ENCODE measurements at regions not wholly inside any gene's neighbourhood (a gene's known extent, or its start where the extent isn't known, plus 50 kb on each side); places are given as distances from the start of the nearest gene placed in this dataset.

GRCh38 chr4:34850968-34851367 lies 1393.3 kb downstream of the ARAP2 start:
- Histone ChIP-seq H3K9me3 (ENCODE audit: control insufficient read depth, insufficient read depth, low read length) (no peaks in the 10 kb centered on the region), H3K4me1 (ENCODE audit: control insufficient read depth, insufficient read depth, low read length) (no peaks in the 10 kb centered on the region), H3K4me3 (ENCODE audit: low read length) (no peak overlapping the region), H3K36me3 (ENCODE audit: control insufficient read depth, insufficient read depth, low read length) (no peaks in the 10 kb centered on the region), H3K27ac (ENCODE audit: low read length) (no peak overlapping the region), H3K27me3 (ENCODE audit: control insufficient read depth, insufficient read depth, low read length) (no peaks in the 10 kb centered on the region)
- Mint-ChIP-seq H3K4me3 (no peak overlapping the region), H3K27ac (no peak overlapping the region), H3K9me3 (peaks cover 3 to 6% of the 10 kb centered on the region in 2 donors), H3K4me1 (no peaks in the 10 kb centered on the region), H3K36me3 (no peaks in the 10 kb centered on the region), H3K27me3 (ENCODE audit: low read depth in 2 of 2) (no peaks in the 10 kb centered on the region)
- ATAC-seq (no peak), DNase-seq (no peak)
- intact Hi-C loops (cut with micrococcal nuclease): no loop called here
- WGBS (ENCODE audit: insufficient coverage): 98% methylated on average over 3 of the region's 4 CpGs
- no peak for TF ChIP-seq CTCF (IDR thresholded peaks at IDR 0.05)

GRCh38 chr4:34851411-34851810 lies 1392.9 kb downstream of the ARAP2 start:
- no peak for TF ChIP-seq CTCF (IDR thresholded peaks at IDR 0.05)
- no peak overlapping the region for H3K4me3 ChIP-seq (ENCODE audit: low read length)
- no peak overlapping the region for H3K4me3 Mint-ChIP-seq
- WGBS (ENCODE audit: insufficient coverage): 100% methylated on average over 2 of the region's 2 CpGs
- H3K4me1 Mint-ChIP-seq: no peaks in the 10 kb centered on the region
- H3K4me1 ChIP-seq (ENCODE audit: control insufficient read depth, insufficient read depth, low read length): no peaks in the 10 kb centered on the region
- ATAC-seq (no peak), DNase-seq (no peak)
- H3K36me3 Mint-ChIP-seq: no peaks in the 10 kb centered on the region
- no peaks in the 10 kb centered on the region for H3K27me3 ChIP-seq (ENCODE audit: control insufficient read depth, insufficient read depth, low read length)
- no peaks in the 10 kb centered on the region for H3K36me3 ChIP-seq (ENCODE audit: control insufficient read depth, insufficient read depth, low read length)
- H3K9me3 Mint-ChIP-seq: peaks cover 4 to 7% of the 10 kb centered on the region in 2 donors
- H3K27me3 Mint-ChIP-seq (ENCODE audit: low read depth in 2 of 2): no peaks in the 10 kb centered on the region
- no peaks in the 10 kb centered on the region for H3K9me3 ChIP-seq (ENCODE audit: control insufficient read depth, insufficient read depth, low read length)
- no peak overlapping the region for H3K27ac ChIP-seq (ENCODE audit: low read length)
- H3K27ac Mint-ChIP-seq: no peak overlapping the region
- intact Hi-C loops (cut with micrococcal nuclease): no loop called here

- Mint-ChIP-seq H3K9me3 (peaks cover 10 to 14% of the 10 kb centered on the region in 2 donors), H3K27ac (no peak overlapping the region), H3K27me3 (ENCODE audit: low read depth in 2 of 2) (no peaks in the 10 kb centered on the region), H3K4me1 (no peaks in the 10 kb centered on the region), H3K4me3 (no peak overlapping the region), H3K36me3 (no peaks in the 10 kb centered on the region)
- no peak overlapping the region for H3K27ac ChIP-seq (ENCODE audit: low read length)
- H3K36me3 ChIP-seq (ENCODE audit: control insufficient read depth, insufficient read depth, low read length): no peaks in the 10 kb centered on the region
- 59% methylated on average over 1 of the region's 1 CpG for WGBS (ENCODE audit: insufficient coverage)
- no peak for TF ChIP-seq CTCF (IDR thresholded peaks at IDR 0.05)
- H3K9me3 ChIP-seq (ENCODE audit: control insufficient read depth, insufficient read depth, low read length): no peaks in the 10 kb centered on the region
- ATAC-seq (no peak), DNase-seq (no peak)
- intact Hi-C loops (cut with micrococcal nuclease): no loop called here
- H3K27me3 ChIP-seq (ENCODE audit: control insufficient read depth, insufficient read depth, low read length): no peaks in the 10 kb centered on the region
- H3K4me1 ChIP-seq (ENCODE audit: control insufficient read depth, insufficient read depth, low read length): no peaks in the 10 kb centered on the region
- H3K4me3 ChIP-seq (ENCODE audit: low read length): no peak overlapping the region
These were observed 1389.9 kb downstream of the ARAP2 start for GRCh38 chr4:34854451-34854850.

GRCh38 chr4:34861666-34862065 lies 1382.6 kb downstream of the ARAP2 start:
- H3K27ac ChIP-seq (ENCODE audit: low read length): no peak overlapping the region
- no peaks in the 10 kb centered on the region for H3K27me3 Mint-ChIP-seq (ENCODE audit: low read depth in 2 of 2)
- WGBS (ENCODE audit: insufficient coverage): 48% methylated on average over 2 of the region's 4 CpGs
- intact Hi-C loops (cut with micrococcal nuclease): no loop called here
- no peaks in the 10 kb centered on the region for H3K9me3 ChIP-seq (ENCODE audit: control insufficient read depth, insufficient read depth, low read length)
- no peaks in the 10 kb centered on the region for H3K27me3 ChIP-seq (ENCODE audit: control insufficient read depth, insufficient read depth, low read length)
- H3K27ac Mint-ChIP-seq: no peak overlapping the region
- H3K4me3 ChIP-seq (ENCODE audit: low read length): no peak overlapping the region
- no peaks in the 10 kb centered on the region for H3K4me1 ChIP-seq (ENCODE audit: control insufficient read depth, insufficient read depth, low read length)
- no peak for TF ChIP-seq CTCF (IDR thresholded peaks at IDR 0.05)
- no peaks in the 10 kb centered on the region for H3K4me1 Mint-ChIP-seq
- ATAC-seq (no peak), DNase-seq (no peak)
- no peaks in the 10 kb centered on the region for H3K36me3 ChIP-seq (ENCODE audit: control insufficient read depth, insufficient read depth, low read length)
- no peak overlapping the region for H3K4me3 Mint-ChIP-seq
- peaks cover 6 to 8% of the 10 kb centered on the region in 2 donors for H3K9me3 Mint-ChIP-seq
- H3K36me3 Mint-ChIP-seq: no peaks in the 10 kb centered on the region

All from natural killer cell (primary cell).